ENCODE measurements at regions not wholly inside any gene's neighbourhood (a gene's known extent, or its start where the extent isn't known, plus 50 kb on each side); places are given as distances from the start of the nearest gene placed in this dataset.

DNA sequence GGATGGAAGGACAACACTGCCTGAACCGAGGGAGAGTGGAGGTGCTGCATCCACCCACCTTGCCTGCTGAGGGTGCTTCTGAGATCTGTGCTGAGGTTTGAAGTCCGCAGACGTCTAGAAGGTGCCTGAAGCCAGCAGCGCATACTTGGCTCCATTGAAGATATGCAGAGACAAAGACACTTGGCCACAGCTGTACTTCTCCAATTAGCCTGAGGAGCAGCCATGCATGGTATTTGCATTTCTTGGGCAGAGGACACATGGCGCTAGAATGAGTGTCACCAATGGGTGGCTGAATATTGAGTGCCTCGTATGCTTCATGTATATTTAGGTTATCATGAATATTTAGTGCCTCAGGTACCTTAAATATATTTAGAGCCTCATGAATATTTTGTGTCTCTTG is 128.7 kb upstream of the ATP6AP2 start:
- no peak for TF ChIP-seq EZH2 (IDR thresholded peaks at IDR 0.05; ENCODE audit: low read depth)
- TF ChIP-seq, protein P1, sequence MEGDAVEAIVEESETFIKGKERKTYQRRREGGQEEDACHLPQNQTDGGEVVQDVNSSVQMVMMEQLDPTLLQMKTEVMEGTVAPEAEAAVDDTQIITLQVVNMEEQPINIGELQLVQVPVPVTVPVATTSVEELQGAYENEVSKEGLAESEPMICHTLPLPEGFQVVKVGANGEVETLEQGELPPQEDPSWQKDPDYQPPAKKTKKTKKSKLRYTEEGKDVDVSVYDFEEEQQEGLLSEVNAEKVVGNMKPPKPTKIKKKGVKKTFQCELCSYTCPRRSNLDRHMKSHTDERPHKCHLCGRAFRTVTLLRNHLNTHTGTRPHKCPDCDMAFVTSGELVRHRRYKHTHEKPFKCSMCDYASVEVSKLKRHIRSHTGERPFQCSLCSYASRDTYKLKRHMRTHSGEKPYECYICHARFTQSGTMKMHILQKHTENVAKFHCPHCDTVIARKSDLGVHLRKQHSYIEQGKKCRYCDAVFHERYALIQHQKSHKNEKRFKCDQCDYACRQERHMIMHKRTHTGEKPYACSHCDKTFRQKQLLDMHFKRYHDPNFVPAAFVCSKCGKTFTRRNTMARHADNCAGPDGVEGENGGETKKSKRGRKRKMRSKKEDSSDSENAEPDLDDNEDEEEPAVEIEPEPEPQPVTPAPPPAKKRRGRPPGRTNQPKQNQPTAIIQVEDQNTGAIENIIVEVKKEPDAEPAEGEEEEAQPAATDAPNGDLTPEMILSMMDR (conservative IDR thresholded peaks at IDR 0.05): no peak

Data from PC-9 (cell line).